ENCODE measurements at regions not wholly inside any gene's neighbourhood (a gene's known extent, or its start where the extent isn't known, plus 50 kb on each side); places are given as distances from the start of the nearest gene placed in this dataset.

GRCh38 chr12:98235301-98235700 lies 280.1 kb upstream of the TMPO start:
- no peaks in the 10 kb centered on the region for H3K36me3 ChIP-seq (ENCODE audit: control insufficient read depth, insufficient read depth, low read length)
- no peak for DNase-seq (ENCODE audit: extremely low read depth, insufficient read length)
- no peaks in the 10 kb centered on the region for H3K27me3 ChIP-seq (replicated peaks; ENCODE audit: control insufficient read depth, insufficient read depth, low read length)
- no peak overlapping the region for H3K4me3 ChIP-seq (replicated peaks; ENCODE audit: low read depth, low read length)
- no peak for TF ChIP-seq CTCF (IDR thresholded peaks at IDR 0.05; ENCODE audit: insufficient read depth, low read length, poor library complexity, severe bottlenecking)

DNA sequence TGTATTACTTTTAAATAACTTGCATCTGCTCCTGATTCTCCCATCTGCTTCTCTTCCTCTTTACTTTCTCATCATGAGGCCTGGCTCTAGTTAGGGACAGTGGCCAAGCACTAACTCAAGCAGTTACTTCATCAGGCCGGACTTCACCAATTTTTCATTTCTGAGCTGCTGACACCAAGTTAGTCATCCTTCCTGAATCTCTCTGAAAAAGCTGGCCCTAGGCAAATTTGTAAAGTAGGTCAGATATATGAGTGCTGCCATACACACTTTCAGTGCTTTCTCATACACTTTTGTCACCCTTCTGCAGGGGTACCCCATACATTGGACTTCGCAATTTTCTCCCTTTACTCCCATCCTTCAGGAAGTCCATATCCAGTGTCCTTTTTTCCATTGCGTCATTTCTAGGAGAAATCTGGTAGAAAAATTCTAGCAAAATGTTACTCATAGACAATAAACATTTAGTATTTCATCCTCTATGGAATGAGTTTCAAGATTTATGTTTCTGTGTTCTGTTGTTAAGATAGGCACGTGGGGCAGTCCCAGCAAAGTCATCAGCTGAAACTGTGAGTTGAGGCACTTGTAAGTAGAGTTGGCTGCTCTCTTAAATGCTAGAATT lies 276.8 kb upstream of the TMPO start:
- H3K27me3 ChIP-seq (replicated peaks; ENCODE audit: control insufficient read depth, insufficient read depth, low read length), result no peaks in the 10 kb centered on the region

DNA sequence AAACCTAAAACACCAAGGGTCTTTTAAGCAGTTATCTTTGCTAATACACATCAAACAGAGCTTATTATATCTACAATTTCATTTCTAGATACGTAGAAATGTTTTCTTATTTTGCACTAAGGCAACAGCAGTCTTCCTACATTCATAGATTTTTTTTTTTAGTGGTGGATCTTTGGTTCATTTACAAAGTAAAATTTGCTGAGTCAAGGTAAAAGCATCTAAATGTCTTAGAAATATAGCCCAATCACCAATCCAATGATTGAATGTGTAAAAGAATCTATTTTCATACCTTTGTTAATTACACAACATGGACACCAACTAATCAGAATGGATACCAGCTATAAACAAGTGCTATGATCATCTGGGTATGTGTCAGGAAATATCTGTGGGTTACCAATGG lies 272.2 kb upstream of the TMPO start:
- no peaks in the 10 kb centered on the region for H3K36me3 ChIP-seq (ENCODE audit: control insufficient read depth, insufficient read depth, low read length)
- no peak for TF ChIP-seq CTCF (IDR thresholded peaks at IDR 0.05; ENCODE audit: insufficient read depth, low read length, poor library complexity, severe bottlenecking)
- no peaks in the 10 kb centered on the region for H3K27me3 ChIP-seq (replicated peaks; ENCODE audit: control insufficient read depth, insufficient read depth, low read length)
- no peak for DNase-seq (ENCODE audit: extremely low read depth, insufficient read length)
- no peak overlapping the region for H3K4me3 ChIP-seq (replicated peaks; ENCODE audit: low read depth, low read length)

More for the DNA sequence above, 276.8 kb upstream of the TMPO start:
- DNase-seq (ENCODE audit: extremely low read depth, insufficient read length), result no peak
- H3K4me3 ChIP-seq (replicated peaks; ENCODE audit: low read depth, low read length), result no peak overlapping the region
- no peaks in the 10 kb centered on the region for H3K36me3 ChIP-seq (ENCODE audit: control insufficient read depth, insufficient read depth, low read length)
- TF ChIP-seq CTCF (IDR thresholded peaks at IDR 0.05; ENCODE audit: insufficient read depth, low read length, poor library complexity, severe bottlenecking), result no peak

DNA sequence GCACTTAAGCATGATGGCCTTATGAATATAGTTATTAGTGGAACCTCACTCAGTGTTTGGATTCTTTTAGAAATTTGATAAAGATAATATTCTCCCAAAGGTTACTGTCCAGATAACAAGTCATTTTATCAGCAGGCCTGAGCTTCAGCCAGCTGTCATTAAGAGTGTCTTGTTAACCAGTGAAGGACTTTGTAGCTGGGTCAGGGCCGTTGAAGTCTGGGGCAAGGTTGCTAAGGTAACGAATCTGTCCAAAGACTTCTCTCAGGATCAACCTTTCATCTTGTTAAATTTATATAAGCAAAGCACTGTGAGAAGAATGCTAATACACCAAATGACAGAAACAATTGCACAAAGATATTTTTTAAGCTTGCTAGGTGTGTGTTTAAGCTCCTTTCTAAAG lies 271.3 kb upstream of the TMPO start:
- Histone ChIP-seq H3K36me3 (ENCODE audit: control insufficient read depth, insufficient read depth, low read length) (no peaks in the 10 kb centered on the region), H3K27me3 (replicated peaks; ENCODE audit: control insufficient read depth, insufficient read depth, low read length) (no peaks in the 10 kb centered on the region), H3K4me3 (replicated peaks; ENCODE audit: low read depth, low read length) (no peak overlapping the region)
- DNase-seq (ENCODE audit: extremely low read depth, insufficient read length), result no peak
- no peak for TF ChIP-seq CTCF (IDR thresholded peaks at IDR 0.05; ENCODE audit: insufficient read depth, low read length, poor library complexity, severe bottlenecking)

DNA sequence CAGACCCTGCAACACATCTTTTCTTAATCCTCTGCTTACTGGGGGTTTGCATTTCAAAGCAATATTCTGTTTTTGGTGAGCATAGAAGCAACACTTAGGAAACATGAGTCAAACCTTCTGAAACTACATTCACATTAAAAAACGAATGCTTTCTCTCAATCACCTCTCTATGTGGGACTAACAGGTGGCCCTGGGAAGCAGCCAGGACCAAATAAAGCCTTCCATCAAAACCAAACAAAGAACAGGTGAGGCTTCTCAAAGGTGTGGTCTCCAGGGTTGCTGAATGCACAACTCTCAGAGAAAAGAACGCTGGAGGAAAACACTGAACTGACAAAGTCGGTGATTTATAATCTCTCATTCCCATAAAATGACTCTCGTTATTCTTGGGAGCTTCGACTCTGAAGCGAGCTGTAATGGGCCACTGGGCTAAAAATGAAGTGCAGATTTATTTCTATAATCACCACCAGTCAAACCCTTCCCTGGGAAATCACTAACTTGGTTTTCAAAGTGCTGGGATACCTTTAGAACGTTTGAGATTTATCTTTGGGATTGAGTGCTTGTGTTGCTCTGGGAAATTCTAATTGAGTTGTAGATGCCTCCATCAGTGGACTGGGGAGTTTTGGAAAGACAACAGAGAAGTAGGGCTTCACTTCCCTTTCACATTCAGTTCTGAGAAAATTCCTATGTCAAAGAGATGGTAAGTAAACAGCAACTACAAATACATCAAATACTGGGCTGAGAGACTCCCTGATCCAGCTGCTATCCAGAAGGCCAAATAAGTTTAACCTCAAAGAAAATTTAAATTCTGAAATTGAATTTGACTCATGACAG lies 262.0 kb upstream of the TMPO start:
- no peak for TF ChIP-seq CTCF (IDR thresholded peaks at IDR 0.05; ENCODE audit: insufficient read depth, low read length, poor library complexity, severe bottlenecking)
- no peaks in the 10 kb centered on the region for H3K36me3 ChIP-seq (ENCODE audit: control insufficient read depth, insufficient read depth, low read length)
- H3K4me3 ChIP-seq (replicated peaks; ENCODE audit: low read depth, low read length), result no peak overlapping the region
- no peak for DNase-seq (ENCODE audit: extremely low read depth, insufficient read length)
- H3K27me3 ChIP-seq (replicated peaks; ENCODE audit: control insufficient read depth, insufficient read depth, low read length), result no peaks in the 10 kb centered on the region; the same call in none of the 2 replicates
